GM21528 (cell line): ENCODE measurements at regions not wholly inside any gene's neighbourhood (a gene's known extent, or its start where the extent isn't known, plus 50 kb on each side); places are given as distances from the start of the nearest gene placed in this dataset.

Experiments
- ATAC-seq: cut with Tn5 transposase; IDR thresholded peaks from one replicate; pipeline ENCODE4 v1.9.1; 2021; ENCODE audit warnings: mild to moderate bottlenecking, moderate library complexity; ENCODE audit not compliant: unreplicated experiment, low FRiP score

DNA sequence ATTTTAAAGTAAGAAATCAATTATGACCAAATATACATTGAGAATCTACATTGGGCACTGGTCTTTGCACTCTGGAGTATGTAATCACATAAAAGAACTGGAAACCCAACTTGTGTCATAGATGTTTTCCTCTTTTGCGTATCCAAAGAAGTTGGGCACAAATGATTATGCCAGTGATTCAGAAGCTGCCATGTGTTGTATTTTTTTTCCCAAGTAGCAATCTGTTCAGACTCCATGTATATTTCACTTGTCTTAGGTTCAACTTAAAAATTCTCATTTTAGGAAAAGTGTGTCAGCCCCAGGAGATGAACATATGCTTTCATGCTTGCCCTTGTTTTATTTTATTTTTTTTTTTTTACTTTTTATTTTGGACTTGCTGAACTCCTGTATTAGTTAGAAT is 441.5 kb downstream of the PDZRN4 start:
- no peak for ATAC-seq

GRCh38 chr12:41627476-41627875 is 439.4 kb downstream of the PDZRN4 start:
- ATAC-seq, result no peak

DNA sequence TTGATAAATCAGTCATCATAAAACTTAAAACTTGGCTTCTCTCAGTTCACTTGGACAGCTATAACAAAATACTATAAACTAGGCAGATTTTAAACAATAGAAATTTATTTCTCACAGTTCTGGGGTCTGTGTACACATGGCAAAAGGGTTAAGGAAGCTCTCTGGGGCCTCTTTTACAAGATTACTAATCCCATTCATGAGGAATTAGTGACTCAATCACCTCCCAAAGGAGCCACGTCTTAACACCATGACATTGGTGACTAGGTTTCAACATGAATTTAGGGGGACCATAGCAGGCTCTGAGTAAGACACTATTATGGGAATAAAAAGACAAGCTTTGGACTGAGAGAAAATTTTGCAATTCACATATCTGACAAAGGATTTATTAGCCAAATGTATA is 436.5 kb downstream of the PDZRN4 start:
- no peak for ATAC-seq
